Sigmoid colon (tissue), 3 donors: ENCODE measurements at regions not wholly inside any gene's neighbourhood (a gene's known extent, or its start where the extent isn't known, plus 50 kb on each side); places are given as distances from the start of the nearest gene placed in this dataset.

ENCODE experiments used
- POLR2A ChIP-seq, 2 donors: fragments of 450-650 bp; IDR thresholded peaks; one replicate each; pipeline ENCODE4 v1.6.1; 2016; ENCODE audit warnings: antibody characterized with exemption in 2 of 2, mild to moderate bottlenecking in 2 of 2, moderate library complexity in 2 of 2
- TF ChIP-seq, protein P1 (sequence below), 4 experiments: fragments of 450-650 bp in 3 of 4; fragments of 200-600 bp in 1 of 4; IDR thresholded peaks; one replicate each; pipeline ENCODE4 v1.5.1; 2016 to 2019; ENCODE audit warnings: antibody characterized with exemption in 4 of 4, mild to moderate bottlenecking in 3 of 4, moderate library complexity in 2 of 4

DNA sequence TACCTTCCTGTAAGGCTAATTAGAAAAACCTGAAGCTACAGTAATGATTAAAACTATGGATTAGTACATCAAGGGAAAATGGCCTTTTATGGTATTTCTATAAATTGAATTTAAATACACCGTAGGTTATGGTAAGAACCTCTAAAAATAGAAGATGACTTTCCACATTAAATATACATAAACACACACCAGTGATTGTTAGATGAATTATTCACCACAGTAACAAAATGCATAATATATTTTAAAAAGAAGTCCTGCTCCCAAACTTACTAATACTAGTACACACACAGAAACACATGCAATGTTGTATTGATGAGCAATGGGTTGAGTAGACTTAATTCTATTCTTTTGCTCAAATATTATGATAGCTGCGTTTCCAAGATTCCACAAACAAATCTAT, 277.9 kb upstream of the ANKRD50 start:
- TF ChIP-seq, protein P1, sequence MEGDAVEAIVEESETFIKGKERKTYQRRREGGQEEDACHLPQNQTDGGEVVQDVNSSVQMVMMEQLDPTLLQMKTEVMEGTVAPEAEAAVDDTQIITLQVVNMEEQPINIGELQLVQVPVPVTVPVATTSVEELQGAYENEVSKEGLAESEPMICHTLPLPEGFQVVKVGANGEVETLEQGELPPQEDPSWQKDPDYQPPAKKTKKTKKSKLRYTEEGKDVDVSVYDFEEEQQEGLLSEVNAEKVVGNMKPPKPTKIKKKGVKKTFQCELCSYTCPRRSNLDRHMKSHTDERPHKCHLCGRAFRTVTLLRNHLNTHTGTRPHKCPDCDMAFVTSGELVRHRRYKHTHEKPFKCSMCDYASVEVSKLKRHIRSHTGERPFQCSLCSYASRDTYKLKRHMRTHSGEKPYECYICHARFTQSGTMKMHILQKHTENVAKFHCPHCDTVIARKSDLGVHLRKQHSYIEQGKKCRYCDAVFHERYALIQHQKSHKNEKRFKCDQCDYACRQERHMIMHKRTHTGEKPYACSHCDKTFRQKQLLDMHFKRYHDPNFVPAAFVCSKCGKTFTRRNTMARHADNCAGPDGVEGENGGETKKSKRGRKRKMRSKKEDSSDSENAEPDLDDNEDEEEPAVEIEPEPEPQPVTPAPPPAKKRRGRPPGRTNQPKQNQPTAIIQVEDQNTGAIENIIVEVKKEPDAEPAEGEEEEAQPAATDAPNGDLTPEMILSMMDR (IDR thresholded peaks at IDR 0.05) = no peak
- TF ChIP-seq POLR2A (IDR thresholded peaks at IDR 0.05) = no peak
